SK-N-SH treated with all-trans-retinoic acid at 6 μM for 48 hours (cell line): ENCODE measurements at regions not wholly inside any gene's neighbourhood (a gene's known extent, or its start where the extent isn't known, plus 50 kb on each side); places are given as distances from the start of the nearest gene placed in this dataset.

ENCODE experiments used
- BACH2 ChIP-seq: fragments of 250-450 bp; sonication (Bioruptor Pico); IDR thresholded peaks from 2 replicates; pipeline ENCODE4 v1.9.0; 2021; ENCODE audit warnings: mild to moderate bottlenecking, borderline replicate concordance
- ESRRG ChIP-seq: fragments of 250-450 bp; sonication (Bioruptor Pico); IDR thresholded peaks from 2 replicates; pipeline ENCODE4 v1.6.1; 2021; ENCODE audit warnings: mild to moderate bottlenecking
- GLIS3 ChIP-seq: fragments of 250-450 bp; sonication (Bioruptor Pico); IDR thresholded peaks from 2 replicates; pipeline ENCODE4 v1.5.0; 2020; ENCODE audit warnings: mild to moderate bottlenecking, moderate library complexity
- PPARA ChIP-seq: fragments of 250-450 bp; sonication (Bioruptor Pico); IDR thresholded peaks from 2 replicates; pipeline ENCODE4 v1.5.0; 2020; ENCODE audit warnings: mild to moderate bottlenecking, borderline replicate concordance
- TOX ChIP-seq: fragments of 250-450 bp; sonication (Bioruptor Pico); IDR thresholded peaks from 2 replicates; pipeline ENCODE4 v1.8.0; 2021; ENCODE audit warnings: mild to moderate bottlenecking, moderate library complexity, borderline replicate concordance
- ZFP3 ChIP-seq: fragments of 250-450 bp; sonication (Bioruptor Pico); IDR thresholded peaks from 2 replicates; pipeline ENCODE4 v1.5.0; 2020; ENCODE audit warnings: mild to moderate bottlenecking, moderate library complexity
- ZFP30 ChIP-seq: fragments of 450-650 bp; formaldehyde crosslinking; IDR thresholded peaks from 2 replicates; pipeline ENCODE4 v1.5.0; 2022; ENCODE audit warnings: mild to moderate bottlenecking, moderate library complexity
- ZNF565 ChIP-seq: fragments of 450-650 bp; formaldehyde crosslinking; conservative IDR thresholded peaks from 2 replicates; pipeline ENCODE4 v1.5.0; 2020; ENCODE audit warnings: low read depth, mild to moderate bottlenecking, moderate library complexity
- TF ChIP-seq, protein P1 (sequence below): fragments of 250-450 bp; sonication (Bioruptor Pico); IDR thresholded peaks from 2 replicates; pipeline ENCODE4 v1.5.1; 2020; ENCODE audit warnings: low read depth, mild to moderate bottlenecking, moderate library complexity
- TF ChIP-seq, protein P2 (sequence below): fragments of 250-450 bp; sonication (Bioruptor Pico); IDR thresholded peaks from 2 replicates; pipeline ENCODE4 v1.8.0; 2020; ENCODE audit warnings: mild to moderate bottlenecking, moderate library complexity, borderline replicate concordance
- TF ChIP-seq, protein P3 (sequence below): fragments of 250-450 bp; sonication (Bioruptor Pico); IDR thresholded peaks from 2 replicates; pipeline ENCODE4 v1.5.0; 2020; ENCODE audit warnings: mild to moderate bottlenecking, moderate library complexity

DNA sequence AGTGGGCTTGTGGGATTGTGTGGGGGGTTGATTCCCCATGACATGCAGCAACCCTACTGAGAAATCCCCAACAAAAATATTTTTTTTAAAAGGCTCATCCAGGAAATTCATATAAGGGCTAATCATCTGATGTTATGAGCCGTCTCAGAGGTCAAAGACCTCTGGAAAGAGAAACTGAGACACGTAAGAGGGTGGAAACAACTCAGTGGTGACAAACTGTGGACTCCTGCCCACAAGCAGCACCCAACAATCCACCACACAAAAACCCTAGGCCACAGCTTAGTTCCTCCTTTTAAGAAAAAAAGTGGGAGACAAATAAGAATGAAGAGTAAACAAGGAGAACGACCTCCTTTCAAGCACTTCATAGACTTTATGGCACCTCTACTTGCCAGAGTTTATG, 1096.1 kb upstream of the NRXN1 start:
- TF ChIP-seq, protein P1, sequence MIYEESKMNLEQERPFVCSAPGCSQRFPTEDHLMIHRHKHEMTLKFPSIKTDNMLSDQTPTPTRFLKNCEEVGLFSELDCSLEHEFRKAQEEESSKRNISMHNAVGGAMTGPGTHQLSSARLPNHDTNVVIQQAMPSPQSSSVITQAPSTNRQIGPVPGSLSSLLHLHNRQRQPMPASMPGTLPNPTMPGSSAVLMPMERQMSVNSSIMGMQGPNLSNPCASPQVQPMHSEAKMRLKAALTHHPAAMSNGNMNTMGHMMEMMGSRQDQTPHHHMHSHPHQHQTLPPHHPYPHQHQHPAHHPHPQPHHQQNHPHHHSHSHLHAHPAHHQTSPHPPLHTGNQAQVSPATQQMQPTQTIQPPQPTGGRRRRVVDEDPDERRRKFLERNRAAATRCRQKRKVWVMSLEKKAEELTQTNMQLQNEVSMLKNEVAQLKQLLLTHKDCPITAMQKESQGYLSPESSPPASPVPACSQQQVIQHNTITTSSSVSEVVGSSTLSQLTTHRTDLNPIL (CRISPR knock-in tag) = no peak
- TF ChIP-seq ZNF565 (no peak), BACH2 (CRISPR knock-in tag) (no peak), GLIS3 (CRISPR knock-in tag) (no peak), ZFP30 (CRISPR knock-in tag) (no peak), TOX (CRISPR knock-in tag) (no peak), ZFP3 (CRISPR knock-in tag) (no peak), ESRRG (CRISPR knock-in tag) (no peak), PPARA (CRISPR knock-in tag) (no peak)
- TF ChIP-seq, protein P2, sequence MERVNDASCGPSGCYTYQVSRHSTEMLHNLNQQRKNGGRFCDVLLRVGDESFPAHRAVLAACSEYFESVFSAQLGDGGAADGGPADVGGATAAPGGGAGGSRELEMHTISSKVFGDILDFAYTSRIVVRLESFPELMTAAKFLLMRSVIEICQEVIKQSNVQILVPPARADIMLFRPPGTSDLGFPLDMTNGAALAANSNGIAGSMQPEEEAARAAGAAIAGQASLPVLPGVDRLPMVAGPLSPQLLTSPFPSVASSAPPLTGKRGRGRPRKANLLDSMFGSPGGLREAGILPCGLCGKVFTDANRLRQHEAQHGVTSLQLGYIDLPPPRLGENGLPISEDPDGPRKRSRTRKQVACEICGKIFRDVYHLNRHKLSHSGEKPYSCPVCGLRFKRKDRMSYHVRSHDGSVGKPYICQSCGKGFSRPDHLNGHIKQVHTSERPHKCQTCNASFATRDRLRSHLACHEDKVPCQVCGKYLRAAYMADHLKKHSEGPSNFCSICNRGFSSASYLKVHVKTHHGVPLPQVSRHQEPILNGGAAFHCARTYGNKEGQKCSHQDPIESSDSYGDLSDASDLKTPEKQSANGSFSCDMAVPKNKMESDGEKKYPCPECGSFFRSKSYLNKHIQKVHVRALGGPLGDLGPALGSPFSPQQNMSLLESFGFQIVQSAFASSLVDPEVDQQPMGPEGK (CRISPR knock-in tag) = no peak
- TF ChIP-seq, protein P3, sequence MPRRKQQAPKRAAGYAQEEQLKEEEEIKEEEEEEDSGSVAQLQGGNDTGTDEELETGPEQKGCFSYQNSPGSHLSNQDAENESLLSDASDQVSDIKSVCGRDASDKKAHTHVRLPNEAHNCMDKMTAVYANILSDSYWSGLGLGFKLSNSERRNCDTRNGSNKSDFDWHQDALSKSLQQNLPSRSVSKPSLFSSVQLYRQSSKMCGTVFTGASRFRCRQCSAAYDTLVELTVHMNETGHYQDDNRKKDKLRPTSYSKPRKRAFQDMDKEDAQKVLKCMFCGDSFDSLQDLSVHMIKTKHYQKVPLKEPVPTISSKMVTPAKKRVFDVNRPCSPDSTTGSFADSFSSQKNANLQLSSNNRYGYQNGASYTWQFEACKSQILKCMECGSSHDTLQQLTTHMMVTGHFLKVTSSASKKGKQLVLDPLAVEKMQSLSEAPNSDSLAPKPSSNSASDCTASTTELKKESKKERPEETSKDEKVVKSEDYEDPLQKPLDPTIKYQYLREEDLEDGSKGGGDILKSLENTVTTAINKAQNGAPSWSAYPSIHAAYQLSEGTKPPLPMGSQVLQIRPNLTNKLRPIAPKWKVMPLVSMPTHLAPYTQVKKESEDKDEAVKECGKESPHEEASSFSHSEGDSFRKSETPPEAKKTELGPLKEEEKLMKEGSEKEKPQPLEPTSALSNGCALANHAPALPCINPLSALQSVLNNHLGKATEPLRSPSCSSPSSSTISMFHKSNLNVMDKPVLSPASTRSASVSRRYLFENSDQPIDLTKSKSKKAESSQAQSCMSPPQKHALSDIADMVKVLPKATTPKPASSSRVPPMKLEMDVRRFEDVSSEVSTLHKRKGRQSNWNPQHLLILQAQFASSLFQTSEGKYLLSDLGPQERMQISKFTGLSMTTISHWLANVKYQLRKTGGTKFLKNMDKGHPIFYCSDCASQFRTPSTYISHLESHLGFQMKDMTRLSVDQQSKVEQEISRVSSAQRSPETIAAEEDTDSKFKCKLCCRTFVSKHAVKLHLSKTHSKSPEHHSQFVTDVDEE (CRISPR knock-in tag) = no peak
